ENCODE measurements at regions not wholly inside any gene's neighbourhood (a gene's known extent, or its start where the extent isn't known, plus 50 kb on each side); places are given as distances from the start of the nearest gene placed in this dataset.
"Not testable (repeated sequence)": the region's sequence is repeated elsewhere in the genome, so short reads cannot be mapped to it uniquely, and the experiment has no call there.

DNA sequence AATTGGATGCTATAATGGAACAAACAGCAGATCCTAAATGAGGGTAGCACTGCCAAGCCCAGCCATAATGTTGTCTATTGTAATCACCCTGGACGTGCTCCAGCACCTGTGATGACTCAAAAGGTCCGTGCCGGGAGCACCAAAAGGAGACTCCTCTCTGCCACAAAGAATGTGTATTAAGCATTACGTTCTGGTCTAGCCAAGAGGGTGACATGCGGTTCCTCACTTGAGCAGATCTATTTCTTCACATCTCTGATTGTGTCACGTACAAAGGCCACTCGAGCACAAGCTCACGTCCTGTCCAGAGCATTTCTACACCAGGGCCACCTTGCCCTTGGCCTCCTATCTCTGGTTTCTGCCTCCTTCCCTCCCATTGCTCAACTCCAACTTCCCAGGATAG is 219.9 kb upstream of the IRS2 start:
- no peak for DNase-seq

DNA sequence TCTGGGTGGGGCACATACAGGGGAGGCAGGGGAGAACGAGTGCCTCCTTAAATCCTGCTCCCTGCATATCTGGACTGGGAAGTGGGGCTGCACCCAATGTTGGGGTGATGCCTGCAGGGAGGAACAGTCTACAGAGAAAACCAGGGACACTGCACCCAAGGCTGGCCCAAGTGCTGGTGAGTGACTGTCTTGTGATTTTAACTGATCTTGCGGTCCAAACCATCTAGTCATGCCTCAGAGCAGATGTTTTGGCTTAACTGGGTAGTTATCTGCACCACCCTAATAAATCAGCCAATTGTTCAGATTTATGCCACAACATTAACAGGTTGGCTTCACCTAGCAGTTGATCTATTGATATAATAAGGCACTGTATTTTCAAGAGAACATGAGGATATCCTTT is 219.2 kb upstream of the IRS2 start:
- DNase-seq = no peak

DNA sequence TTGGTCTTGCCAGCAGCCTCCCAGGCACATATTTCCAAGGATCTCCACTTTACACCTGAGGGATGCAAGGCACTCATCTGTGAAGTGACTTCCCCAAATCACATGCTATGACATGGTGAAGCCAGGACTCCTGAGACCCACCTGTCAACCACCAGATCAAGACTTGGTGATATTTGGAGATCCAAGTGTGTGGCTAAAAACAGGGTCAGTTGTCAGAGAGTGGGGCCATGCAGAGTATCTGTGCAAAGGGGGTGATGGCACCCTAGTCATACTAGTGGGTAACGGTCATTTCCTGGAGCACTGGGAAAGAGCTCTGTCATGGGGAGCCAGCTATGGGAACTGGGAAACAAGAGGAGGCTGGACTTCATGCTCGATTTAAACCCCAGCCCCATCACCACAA is 218.4 kb upstream of the IRS2 start:
- no peak for DNase-seq

DNA sequence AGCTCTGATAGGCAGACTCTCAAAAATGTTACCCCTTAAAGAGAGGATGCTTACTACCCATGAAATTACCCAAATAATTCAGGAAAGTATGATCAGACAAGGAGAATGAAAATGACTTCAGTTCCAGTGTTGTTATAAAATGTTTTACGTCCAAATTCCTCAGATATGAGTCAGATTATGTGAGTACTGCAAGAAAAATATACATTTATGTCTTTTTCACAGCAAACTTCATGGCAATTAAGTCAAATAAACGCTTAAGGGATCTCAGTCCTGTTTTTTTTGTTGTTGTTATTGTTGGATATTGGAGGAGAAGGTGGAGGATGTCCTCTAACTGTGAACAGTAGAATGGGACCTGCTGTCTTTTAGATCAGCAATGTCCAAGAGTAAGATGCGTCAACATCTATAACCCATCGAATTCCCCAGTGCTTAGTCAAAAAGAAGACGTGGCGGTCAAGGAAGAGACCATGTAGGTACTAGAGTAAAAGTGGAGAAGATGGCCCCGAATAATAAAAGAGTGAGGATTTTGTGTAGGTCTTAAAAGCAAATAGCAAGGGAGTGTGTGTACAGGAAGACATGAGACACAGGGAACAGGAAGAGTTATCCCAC is 215.4 kb upstream of the IRS2 start:
- DNase-seq = no peak

DNA sequence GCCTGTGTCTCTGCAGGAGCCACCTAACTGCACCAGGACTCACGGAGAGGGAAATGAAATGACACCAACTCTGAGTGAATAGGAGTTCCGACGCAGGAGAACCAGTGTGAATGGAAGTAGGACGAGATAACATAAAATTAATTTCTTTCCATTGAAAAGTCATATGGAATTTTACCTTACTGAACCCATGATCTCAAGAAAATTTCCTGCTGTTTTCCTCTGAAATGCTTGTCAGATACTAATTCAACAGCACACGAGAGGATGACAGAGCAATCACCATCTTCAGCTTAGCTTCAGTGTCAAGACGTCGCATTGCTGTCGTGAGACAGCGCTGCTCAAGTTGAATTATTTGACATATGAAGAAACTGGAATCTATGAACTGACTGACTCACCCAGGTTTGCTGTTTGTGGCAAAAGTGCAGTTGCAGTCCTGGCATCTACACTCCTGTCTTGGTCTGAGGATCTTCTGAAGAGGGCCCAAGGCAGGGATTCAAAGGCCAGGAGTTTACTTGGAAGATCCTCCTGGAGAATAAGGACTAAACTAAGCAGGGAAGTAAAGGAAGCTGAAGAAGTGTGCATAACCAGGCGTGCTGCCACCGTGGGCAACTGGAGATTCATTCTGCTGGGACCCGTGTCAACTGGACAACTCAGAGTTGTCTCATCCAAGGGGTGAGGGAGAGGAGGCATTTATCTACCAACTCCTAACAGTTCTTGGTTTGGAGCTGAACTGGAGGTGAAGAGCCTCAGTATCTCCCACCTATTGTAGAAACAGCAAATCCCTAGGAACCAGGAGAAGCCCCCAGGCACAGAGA is 214.4 kb upstream of the IRS2 start:
- no peak for DNase-seq

DNA sequence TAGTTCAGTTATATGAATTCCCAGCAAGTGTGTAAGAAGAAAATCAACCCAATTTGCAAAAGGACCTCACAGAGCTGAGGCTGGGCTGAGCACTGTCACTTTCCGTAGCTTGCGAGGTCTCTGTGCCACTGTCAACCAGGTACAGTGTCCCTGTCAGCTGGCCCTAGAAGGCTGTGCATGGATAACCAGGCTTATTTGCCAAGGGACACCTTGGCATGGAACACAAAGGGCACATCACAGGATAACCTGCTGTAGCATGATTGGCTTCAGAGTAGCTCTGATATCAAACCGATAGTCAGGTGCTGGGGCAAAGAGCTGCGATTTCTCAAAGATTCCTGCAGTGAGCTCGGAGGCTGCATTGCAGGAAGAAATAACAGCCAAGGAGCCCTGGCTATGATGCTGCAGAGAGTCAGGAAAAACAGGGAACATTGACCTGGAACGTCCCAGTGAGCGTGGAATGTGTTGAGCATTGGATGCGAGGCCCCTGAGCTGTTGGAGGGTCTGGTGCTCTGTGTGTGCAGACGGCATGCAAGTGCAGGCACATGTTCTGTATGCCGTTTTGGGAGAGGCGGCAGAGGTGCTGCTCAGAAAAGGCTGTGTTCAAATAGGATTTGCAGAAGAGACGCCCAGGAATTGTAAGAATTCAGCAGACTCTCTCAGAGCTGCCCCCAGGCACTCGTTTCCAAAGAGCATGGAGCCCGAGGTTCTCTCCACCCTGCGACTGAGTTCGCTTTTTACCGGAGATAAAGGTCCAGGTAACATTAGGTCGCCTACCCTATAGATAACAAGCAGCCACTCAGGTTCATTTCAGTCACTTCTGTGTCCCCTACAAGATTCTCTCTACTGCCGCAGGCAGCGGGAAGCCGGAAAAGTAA is 213.5 kb upstream of the IRS2 start:
- DNase-seq = no peak

DNA sequence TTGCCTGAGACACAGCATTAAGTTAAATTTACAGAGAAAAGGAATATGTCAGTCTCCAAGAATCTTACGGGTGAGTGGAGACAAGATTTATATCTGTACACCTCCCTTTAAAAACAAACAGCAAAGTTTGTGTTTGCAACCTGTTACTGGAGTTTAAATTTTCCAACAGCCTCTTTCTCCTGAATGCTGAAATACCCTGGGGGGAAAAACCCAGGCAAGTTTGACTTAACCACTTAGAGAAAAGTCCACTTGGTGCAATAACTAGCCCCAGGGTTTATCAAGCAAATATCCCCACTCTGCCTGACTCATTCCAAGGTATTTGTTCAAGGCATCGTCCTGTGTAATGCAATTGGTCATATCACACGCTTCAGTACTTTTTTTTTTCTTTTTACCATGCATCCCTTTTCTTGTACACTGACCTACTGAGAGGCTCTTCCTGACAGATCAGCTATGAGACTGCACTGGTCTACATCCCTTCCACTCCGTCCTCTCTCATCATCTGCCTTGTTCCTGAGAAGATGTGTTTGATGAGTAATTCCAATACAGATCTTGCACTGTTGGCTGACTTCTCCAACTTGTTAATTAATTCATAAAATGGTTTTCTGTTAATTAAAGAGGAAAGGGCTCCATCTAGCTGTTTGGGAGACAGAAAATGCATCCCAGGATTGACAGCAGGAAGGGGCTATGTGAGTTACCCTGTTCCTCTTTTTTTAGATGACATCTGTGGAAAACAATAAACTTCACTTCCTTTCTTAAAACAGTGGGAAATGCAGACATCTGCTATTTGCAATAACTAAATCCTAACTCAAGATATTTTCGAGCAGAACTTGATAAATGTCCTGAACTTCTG is 212.5 kb upstream of the IRS2 start:
- no peak for DNase-seq

DNA sequence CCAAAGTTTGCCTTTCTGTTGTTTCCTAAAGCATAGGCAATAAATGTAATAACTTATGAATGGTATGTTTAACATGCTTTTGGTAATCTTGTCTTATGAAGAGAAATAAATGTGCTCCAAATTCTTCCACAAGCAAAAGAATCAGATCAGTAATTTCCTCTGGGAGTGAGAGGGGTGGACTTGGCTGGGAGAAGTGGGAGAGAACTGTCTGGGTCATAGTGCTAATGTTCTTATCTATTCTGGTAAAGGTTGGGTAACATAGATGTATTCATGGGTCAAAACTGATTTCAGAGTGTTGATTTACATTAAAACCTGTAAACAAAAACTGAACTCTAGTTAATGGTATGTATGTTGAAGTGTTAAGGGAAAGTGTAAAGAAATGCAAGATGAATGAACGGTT is 211.7 kb upstream of the IRS2 start:
- DNase-seq = no peak

DNA sequence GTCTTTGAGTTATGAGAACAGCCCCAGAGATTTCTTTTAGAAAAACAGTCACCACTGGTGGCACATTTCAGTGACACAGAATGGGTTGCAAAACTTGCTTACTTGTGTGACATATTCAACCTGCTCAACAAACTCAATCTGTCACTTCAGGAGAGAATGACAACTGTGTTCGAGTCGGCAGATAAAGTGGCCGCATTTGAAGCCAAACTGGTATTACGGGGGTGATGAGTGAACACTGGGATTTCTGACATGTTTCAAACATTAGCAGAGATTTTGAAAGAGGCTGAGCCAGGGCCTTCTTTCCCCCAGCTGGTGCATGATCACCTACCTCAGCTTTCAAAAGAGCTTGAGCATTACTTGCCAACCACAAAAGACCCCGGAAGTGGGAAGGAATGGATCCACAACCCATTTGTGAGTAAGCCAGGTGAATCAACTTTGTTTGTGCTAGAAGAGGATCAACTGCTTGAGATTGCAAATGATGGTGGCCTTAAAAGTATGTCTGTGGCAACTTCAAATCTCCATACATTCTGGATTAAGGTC is 210.7 kb upstream of the IRS2 start:
- not testable (repeated sequence) for DNase-seq

DNA sequence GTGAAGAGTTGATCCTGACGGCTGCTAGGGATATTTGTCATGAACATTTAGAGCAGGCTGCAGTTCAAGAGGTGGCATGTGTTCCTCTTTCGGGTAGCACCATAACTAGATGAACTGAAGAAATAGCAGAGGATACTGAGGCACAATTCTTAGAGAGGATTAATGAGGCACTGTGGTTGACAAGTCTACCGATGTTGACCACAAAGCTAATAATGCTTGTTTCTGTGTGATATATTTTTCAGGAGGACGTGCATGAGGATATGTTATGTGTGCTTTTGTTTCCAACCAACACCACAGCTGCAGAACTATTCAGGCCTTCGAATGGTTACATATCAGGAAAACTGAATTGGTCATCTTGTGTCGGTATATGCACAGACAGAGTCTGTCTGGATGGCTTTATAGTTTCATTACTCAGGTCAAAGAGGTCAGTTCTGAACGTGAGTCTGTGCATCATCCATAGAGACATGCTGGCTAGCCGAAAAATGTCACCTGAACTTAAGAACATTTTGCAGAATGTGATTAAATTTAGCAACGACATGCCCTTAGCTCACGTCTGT is 210.1 kb upstream of the IRS2 start:
- DNase-seq = no peak

DNA sequence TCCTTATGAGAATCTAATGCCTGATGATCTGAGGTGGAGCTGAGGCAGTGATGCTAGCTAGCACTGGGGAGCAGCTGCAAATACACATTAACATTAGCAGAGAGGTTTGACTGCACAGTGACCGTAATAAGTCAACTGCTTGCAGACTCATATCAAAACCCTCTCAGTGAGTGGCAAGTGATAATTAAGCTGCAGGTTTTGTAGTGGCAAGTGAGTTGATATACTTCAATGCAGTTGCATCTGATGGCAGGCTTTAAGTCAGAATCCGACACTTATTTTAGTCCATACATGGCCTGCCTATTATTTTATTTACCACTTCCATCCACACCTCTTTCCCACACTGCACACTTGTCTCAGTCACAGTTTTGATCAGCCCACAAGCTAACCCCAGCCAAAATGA is 209.2 kb upstream of the IRS2 start:
- DNase-seq = no peak

DNA sequence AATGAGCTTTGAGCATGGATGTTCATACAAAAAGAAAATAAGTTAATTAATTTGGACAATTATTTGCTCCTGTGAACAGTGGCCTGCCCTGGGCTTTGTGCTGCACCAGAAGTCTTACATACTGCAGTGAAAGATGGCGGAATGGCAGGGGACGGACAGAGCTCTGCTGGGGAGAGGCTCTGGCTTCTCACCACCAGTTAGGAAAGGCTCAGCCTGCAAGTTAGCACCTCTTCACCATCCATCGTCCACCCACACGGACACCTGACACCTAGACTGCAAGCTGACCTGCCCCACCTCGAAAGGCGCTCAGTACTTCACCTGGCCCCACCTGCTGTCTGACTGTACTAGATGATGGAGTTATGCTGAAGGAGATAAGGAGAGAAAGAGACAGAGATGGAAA is 203.9 kb upstream of the IRS2 start:
- no peak for DNase-seq

DNA sequence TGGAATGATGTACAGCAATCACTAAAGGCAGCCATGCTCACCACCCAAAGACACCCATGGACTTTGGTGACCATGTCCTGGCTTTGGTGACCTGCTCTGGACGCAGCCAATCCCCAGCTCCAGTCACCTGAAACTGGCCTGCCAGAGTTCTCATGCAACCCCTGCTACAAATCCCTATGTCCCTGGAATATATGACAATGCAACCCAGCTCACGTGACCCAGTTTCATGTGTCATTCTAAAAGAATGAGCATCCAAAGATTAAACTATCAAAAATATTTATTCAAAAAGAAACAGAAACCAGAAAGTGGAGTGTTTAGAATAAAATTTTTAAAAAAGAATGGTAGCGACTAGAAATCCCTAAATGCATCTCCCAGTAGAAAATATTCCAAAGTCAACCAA is 203.3 kb upstream of the IRS2 start:
- no peak for DNase-seq

DNA sequence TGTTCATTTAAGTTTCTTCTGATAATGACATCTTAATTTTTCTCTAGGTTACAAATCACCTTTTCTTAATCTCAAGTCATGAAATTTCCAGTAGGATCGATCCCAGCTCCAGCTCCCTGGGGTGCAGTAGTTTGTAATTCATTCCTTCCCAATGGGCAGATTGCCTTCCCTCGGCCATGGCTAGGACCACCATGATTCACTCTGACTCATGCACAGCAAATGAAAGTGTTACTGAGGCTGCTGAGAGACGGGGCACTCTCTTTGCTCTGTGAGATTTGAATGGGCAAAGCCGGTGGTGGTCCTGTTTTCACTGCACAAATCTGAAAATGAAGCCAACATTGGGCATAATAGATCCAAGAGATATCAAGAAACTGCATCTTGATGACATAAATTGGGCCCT is 202.8 kb upstream of the IRS2 start:
- DNase-seq = no peak

DNA sequence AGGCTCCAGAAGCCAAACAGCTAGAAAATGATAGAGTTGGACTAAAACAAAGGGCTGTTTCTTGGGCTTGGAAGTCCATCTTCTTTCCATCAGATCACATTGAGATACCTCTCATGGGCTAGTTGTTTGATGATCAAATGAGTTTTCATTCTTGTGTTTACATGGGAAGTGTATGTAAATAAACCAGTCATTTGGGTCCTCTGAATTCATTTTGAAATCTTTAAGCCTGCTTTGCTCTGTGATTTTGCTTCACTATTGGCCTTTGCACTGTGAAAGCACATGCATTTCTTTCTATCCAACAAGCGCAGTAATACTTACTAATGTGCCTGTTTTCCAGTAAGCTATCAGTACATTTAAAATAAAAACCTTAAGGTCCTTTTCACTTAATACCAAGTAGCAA is 200.5 kb upstream of the IRS2 start:
- no peak for DNase-seq

DNA sequence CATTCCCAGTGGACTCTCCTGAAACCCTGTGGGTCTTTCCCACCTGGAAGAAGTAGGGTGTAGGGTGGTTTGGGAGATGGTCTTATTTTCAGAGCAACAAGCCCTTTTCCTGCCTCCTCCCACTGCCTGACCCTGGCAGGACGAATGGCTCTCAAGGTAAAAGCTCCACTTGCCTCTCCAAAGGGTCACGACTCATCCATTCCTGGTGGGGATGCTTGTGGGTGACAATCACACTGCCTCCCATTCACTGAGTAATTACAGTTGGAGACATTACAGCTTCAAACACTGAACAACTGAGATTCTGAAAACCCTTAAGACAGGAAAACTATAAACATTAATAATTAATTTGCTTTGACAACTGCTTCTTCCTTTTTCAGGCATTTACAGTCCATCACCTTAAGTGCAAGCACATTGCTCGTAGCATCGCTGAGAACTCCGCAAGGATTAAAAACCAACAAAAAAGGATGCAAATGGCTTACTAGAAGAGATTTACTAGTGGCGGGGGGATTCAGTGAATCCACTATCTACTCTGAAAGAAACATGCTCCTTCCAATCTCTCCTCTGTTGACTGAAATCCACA is 199.6 kb upstream of the IRS2 start:
- DNase-seq = no peak

DNA sequence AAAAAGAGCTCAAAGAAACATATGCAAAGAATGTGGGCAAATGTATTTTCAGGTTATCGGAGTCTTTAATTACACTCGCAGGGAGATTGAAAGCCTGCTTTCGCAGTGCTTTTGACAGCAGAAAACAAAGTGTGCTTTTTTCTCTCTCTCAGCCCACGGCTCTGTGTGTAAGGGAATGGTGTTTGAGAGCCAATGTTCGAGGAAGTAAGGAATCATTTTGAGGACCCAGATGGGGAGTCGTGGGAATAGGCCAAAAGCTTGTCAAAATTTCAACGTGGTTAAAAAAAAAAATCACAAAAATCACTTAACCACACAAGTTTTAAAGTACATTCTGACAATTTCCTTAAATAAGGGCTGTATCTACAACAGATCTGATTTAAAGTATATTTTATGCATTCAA is 197.1 kb upstream of the IRS2 start:
- DNase-seq = no peak

DNA sequence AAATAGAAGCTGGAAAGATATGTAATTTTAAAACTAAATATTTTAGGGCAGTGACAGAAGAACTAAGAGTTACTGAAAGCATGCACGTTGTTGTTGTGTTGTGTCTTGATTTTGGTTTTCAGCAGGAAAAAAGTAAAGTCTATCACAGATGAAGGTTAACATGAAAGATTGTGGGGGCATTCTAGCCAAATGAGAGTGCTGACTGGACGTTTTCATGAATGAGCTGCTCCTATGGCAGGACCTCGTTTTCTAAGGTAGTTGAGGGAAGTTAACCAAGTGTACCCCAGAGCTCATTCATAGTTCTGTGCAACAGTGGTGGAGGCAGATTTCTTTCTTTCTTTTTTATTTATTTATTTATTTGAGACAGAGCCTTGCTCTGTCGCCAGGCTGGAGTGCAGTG is 194.6 kb upstream of the IRS2 start:
- no peak for DNase-seq

DNA sequence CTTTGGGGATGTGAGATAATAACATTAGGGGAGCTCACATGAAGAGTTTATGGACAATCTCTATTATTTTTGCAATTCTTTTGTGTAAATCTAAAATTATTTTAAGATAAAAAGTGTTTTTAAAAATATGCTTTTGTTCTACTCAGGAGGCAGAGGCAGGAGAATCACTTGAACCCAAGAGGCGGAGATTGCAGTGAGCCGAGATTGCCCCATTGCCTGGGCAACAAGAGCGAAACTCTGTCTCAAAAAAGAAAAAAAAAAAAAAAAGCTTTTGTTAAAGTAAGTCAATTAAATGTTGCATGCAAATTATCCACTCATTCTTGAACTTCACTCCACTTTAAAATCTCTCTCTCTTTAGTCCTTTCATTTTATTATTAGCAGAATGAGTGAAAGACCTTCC is 193.3 kb upstream of the IRS2 start:
- DNase-seq = not testable (repeated sequence)

DNA sequence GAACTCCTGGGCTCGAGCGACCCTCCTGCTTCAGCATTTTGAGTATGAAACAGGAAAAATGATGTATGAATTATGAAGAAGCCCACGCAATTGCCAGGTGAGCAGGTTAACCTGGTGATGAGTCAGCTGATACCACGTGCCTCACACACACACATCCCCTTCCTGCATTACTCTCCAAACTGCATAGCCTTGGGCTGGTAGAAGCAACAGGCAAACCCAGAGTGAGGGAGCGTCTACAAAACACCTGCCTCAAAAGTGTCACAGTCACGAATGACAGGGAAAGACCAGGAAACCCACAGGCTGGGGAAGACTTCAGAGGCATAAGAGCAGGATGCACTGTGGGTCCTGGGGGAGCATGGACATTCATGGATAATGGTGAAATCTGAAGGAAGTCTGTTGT is 192.8 kb upstream of the IRS2 start:
- no peak for DNase-seq

DNA sequence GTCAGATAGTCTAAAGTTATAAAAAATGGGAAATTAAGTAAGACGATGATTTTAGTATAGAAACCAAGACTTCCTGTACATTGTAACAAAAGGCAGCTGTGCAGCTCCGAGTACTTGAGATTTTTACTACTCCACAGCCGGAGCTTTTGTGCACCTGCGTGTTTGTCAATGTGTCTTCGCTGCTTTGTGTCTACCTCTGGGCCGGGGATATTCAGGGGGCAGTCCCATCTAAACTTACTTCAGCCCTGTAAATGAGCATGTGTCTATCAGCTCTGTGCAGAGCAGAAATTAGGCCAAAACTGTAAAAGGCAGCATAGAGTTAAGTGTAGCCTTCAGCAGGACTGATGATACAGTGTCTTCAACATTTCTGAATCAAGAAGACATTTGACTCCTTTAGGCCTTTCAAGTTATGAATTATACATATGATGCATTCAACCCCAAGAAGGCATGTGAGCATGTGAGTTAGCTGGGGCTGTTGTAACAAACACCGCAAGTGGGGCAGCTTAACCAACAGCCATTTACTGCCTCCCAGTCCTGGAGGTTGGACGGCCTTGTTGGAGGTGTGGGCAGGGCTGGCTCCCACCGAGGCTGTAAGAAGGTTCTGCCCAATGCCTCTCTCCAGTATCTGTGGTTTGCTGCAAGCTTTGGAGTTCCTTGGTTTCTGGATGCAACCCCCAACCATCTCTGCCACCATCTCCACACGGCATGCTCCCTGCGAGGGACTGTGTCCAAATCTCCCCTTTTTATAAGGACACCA is 191.0 kb upstream of the IRS2 start:
- no peak for DNase-seq

Data from femur (tissue), 1 donor.